ENCODE measurements at regions not wholly inside any gene's neighbourhood (a gene's known extent, or its start where the extent isn't known, plus 50 kb on each side); places are given as distances from the start of the nearest gene placed in this dataset.

- TF ChIP-seq, protein P1, sequence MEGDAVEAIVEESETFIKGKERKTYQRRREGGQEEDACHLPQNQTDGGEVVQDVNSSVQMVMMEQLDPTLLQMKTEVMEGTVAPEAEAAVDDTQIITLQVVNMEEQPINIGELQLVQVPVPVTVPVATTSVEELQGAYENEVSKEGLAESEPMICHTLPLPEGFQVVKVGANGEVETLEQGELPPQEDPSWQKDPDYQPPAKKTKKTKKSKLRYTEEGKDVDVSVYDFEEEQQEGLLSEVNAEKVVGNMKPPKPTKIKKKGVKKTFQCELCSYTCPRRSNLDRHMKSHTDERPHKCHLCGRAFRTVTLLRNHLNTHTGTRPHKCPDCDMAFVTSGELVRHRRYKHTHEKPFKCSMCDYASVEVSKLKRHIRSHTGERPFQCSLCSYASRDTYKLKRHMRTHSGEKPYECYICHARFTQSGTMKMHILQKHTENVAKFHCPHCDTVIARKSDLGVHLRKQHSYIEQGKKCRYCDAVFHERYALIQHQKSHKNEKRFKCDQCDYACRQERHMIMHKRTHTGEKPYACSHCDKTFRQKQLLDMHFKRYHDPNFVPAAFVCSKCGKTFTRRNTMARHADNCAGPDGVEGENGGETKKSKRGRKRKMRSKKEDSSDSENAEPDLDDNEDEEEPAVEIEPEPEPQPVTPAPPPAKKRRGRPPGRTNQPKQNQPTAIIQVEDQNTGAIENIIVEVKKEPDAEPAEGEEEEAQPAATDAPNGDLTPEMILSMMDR (IDR thresholded peaks at IDR 0.05; ENCODE audit: poor library complexity, severe bottlenecking): no peak
- TF ChIP-seq RAD21 (conservative IDR thresholded peaks at IDR 0.05) (no peak), POLR2AphosphoS5 (IDR thresholded peaks at IDR 0.05) (no peak), REST (IDR thresholded peaks at IDR 0.05; ENCODE audit: borderline replicate concordance) (no peak), EZH2 (IDR thresholded peaks at IDR 0.05; ENCODE audit: borderline replicate concordance, insufficient read depth, low read length, poor library complexity, severe bottlenecking) (no peak), TAF1 (IDR thresholded peaks at IDR 0.05; ENCODE audit: low read depth) (no peak), EP300 (conservative IDR thresholded peaks at IDR 0.05; ENCODE audit: poor library complexity, severe bottlenecking) (no peak), SMC3 (conservative IDR thresholded peaks at IDR 0.05; ENCODE audit: poor library complexity) (no peak)
Observed at GRCh38 chr12:114240288-114240687, 165.7 kb downstream of the TBX5 start.

Measured in neural cell (in vitro differentiated cells).